22Rv1 (cell line): ENCODE measurements at regions not wholly inside any gene's neighbourhood (a gene's known extent, or its start where the extent isn't known, plus 50 kb on each side); places are given as distances from the start of the nearest gene placed in this dataset.
"Not testable (repeated sequence)": the region's sequence is repeated elsewhere in the genome, so short reads cannot be mapped to it uniquely, and the experiment has no call there.

Experiments used
- CTCF ChIP-seq: fragments of 450-650 bp; IDR thresholded peaks from 2 replicates; pipeline ENCODE4 v1.5.1; 2017; ENCODE audit warnings: mild to moderate bottlenecking
- ZFX ChIP-seq: fragments of 450-650 bp; IDR thresholded peaks from 2 replicates; pipeline ENCODE4 v1.6.1; 2017; ENCODE audit warnings: antibody characterized with exemption, borderline replicate concordance

GRCh38 chr10:65670596-65670995 is 1255.2 kb upstream of the LRRTM3 start:
- TF ChIP-seq CTCF, ZFX: not testable (repeated sequence)
